Mucosa of descending colon (tissue), 3 donors: ENCODE measurements at regions not wholly inside any gene's neighbourhood (a gene's known extent, or its start where the extent isn't known, plus 50 kb on each side); places are given as distances from the start of the nearest gene placed in this dataset.
"Not testable (repeated sequence)": the region's sequence is repeated elsewhere in the genome, so short reads cannot be mapped to it uniquely, and the experiment has no call there.

Experiments
- ATAC-seq: fragments of 200-7000 bp; cut with Tn5 transposase; one replicate; pipeline ENCODE4 v1.9.1; 2020; ENCODE audit warnings: mild to moderate bottlenecking, moderate library complexity
- DNase-seq, 3 donors: peaks; one replicate each; pipeline ENCODE4 v3.0.0-alpha.2; 2020
- H3K36me3 ChIP-seq: fragments of 200-600 bp; one replicate; pipeline ENCODE4 v1.8.0; 2021; ENCODE audit warnings: low read depth, mild to moderate bottlenecking
- H3K4me1 ChIP-seq: fragments of 200-600 bp; one replicate; pipeline ENCODE4 v1.8.0; 2021; ENCODE audit warnings: low read depth, mild to moderate bottlenecking
- H3K4me3 ChIP-seq: fragments of 200-600 bp; one replicate; pipeline ENCODE4 v1.8.0; 2021; ENCODE audit warnings: mild to moderate bottlenecking
- H3K9me3 ChIP-seq: fragments of 200-600 bp; one replicate; pipeline ENCODE4 v1.8.0; 2021; ENCODE audit warnings: mild to moderate bottlenecking
- CTCF ChIP-seq: fragments of 200-600 bp; IDR thresholded peaks from one replicate; pipeline ENCODE4 v1.8.0; 2022; ENCODE audit warnings: antibody characterized with exemption, mild to moderate bottlenecking
- intact Hi-C, 2 donors: fragments of 100-400 bp; cut with DNase I in 1 of 2; cut with micrococcal nuclease in 1 of 2; formaldehyde crosslinking; loops; one replicate each; pipeline versions ENCODE4 v1.11.0 to v1.11.1; 2022; cut with DNase I, micrococcal nuclease
- donor health status: DM: no; HTN: no; CAD: no; lungs with moderate emphysema.
- donor health status: DM: no; HTN: no; CAD: no.
- donor health status: DM: no; HTN: yes; CAD: no.

GRCh38 chr2:120514521-120514920 lies 168.6 kb downstream of the INHBB start:
- Histone ChIP-seq H3K4me1 (no peaks in the 10 kb centered on the region), H3K9me3 (no peaks in the 10 kb centered on the region), H3K4me3 (no peak overlapping the region), H3K36me3 (no peaks in the 10 kb centered on the region)
- intact Hi-C loops = no loop called here
- DNase-seq (no peak), ATAC-seq (no peak)
- no peak for TF ChIP-seq CTCF

GRCh38 chr2:120515066-120515758 lies 169.3 kb downstream of the INHBB start:
- ATAC-seq, intact Hi-C loops, DNase-seq, H3K4me1 ChIP-seq, H3K4me3 ChIP-seq, H3K36me3 ChIP-seq, H3K9me3 ChIP-seq: not testable (repeated sequence)

DNA sequence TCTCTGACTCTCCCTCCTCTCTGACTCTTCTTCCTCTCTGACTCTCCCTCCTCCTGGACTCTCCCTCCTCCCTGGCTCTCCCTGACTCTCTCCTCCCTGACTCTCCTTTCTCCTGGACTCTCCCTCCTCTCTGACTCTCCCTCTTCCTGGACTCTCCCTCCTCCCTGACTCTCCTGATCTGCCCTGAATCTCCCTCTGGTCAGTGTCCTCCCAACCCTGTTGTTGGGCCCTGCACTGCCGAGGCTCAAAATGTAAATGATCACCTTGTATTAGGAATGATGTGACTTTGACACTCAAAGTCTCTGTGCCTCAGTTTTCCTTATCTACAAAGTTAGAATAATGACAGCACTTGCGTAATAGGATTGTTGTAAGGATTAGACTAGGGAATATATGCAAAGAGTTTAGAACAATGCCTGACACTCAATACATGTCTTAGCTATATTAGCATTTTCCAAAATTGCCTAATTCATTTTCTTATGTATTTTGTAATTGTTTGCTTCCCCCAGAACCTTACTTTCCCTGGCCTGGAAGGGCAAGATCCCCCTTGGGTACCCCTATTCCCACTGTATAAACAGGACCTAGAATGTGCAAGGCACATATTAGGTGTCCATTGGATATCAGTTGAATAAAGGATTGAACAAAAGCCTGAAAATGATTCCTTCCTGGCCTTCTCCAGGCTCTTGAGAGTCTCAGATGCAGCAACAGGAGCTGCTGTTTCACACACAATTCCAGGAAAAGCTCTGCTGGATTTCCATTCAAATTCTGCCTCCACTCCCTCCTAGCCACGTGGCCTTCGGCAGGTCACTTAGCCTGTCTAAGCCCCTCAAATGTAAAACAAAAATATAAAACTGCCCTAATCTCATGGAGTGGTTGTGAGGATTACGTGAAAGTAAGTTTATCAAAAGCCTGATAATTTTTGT lies 170.1 kb downstream of the INHBB start:
- Histone ChIP-seq H3K36me3 (no peaks in the 10 kb centered on the region), H3K4me1 (no peaks in the 10 kb centered on the region), H3K4me3 (no peak overlapping the region), H3K9me3 (no peaks in the 10 kb centered on the region)
- DNase-seq (no peak), ATAC-seq (no peak)
- intact Hi-C loops = no loop called here
- TF ChIP-seq CTCF = no peak

- Histone ChIP-seq H3K4me1 (no peaks in the 10 kb centered on the region), H3K36me3 (no peaks in the 10 kb centered on the region), H3K9me3 (no peaks in the 10 kb centered on the region), H3K4me3 (no peak overlapping the region)
- TF ChIP-seq CTCF = no peak
- intact Hi-C loops = no loop called here
- no peak for DNase-seq
- no peak for ATAC-seq
Observed at GRCh38 chr2:120516679-120517314, 170.9 kb downstream of the INHBB start.

DNA sequence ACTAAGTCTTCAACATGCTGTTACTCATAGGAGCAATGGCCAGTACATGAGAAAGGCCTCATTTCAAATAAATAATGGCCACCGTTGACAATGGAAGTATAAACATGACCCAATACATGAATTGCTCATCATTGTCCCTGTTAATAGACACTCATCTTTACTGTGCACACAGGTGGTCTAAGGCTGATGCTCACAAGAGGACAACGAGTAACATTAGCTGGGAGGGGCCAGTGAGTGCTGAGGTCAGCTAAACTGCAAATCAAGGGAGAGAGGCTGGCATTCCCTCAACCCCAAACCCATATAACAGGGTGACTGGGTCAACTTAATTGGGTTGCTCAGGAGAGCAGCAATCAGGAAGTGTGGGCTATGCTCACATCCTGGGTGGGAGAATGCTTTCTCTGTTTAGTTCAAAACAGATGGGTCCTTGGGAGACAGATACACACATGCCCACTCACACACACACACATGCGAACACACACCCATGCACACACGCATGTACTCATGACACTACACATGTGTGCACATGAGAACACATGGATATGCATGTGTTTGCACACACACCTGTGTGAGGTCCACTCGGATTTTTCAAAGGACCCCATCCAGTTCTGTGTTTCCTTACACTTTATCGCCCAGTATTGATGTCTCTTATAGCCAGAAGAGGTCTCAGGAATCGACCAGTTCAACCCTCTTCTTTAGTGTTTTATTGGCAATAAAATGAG lies 172.0 kb downstream of the INHBB start:
- TF ChIP-seq CTCF = no peak
- Histone ChIP-seq H3K4me1 (no peaks in the 10 kb centered on the region), H3K9me3 (no peaks in the 10 kb centered on the region), H3K36me3 (no peaks in the 10 kb centered on the region), H3K4me3 (no peak overlapping the region)
- intact Hi-C loops = no loop called here
- ATAC-seq (no peak), DNase-seq (no peak)
